CD4-positive, alpha-beta T cell (primary cell): ENCODE measurements at regions not wholly inside any gene's neighbourhood (a gene's known extent, or its start where the extent isn't known, plus 50 kb on each side); places are given as distances from the start of the nearest gene placed in this dataset.
"Not testable (repeated sequence)": the region's sequence is repeated elsewhere in the genome, so short reads cannot be mapped to it uniquely, and the experiment has no call there.

Experiments
- ATAC-seq: fragments of 200-7000 bp; cut with Tn5 transposase; one replicate; pipeline ENCODE4 v1.10.0; 2022; ENCODE audit warnings: mild to moderate bottlenecking; ENCODE audit not compliant: poor library complexity
- CTCF ChIA-PET: fragments of 350-600 bp; sonication (Branson Sonifier 250); formaldehyde crosslinking; loops from one replicate; lab custom pipeline; 2021; ENCODE audit warnings: antibody characterized with exemption, inconsistent platforms; lab: Charles Lee
- POLR2A ChIA-PET: fragments of 350-600 bp; sonication (Branson Sonifier 250); formaldehyde crosslinking; loops from one replicate; lab custom pipeline; 2021; ENCODE audit warnings: antibody characterized with exemption, inconsistent platforms; lab: Charles Lee
- DNase-seq, 14 experiments: peaks; one replicate each; pipeline ENCODE4 v3.0.0-alpha.2; 2013 to 2020; ENCODE audit warnings: mixed read lengths in 2 of 14
- H3K27ac ChIP-seq, 2 donors: one replicate each; pipeline versions ENCODE4 v1.5.1 to v1.7.0; 2013; ENCODE audit warnings: low read length in 2 of 2, low read depth in 1 of 2, mild to moderate bottlenecking in 1 of 2
- H3K27me3 ChIP-seq, 2 experiments: 1 replicate in 1 of 2; 2 replicates in 1 of 2; pipeline versions ENCODE4 v1.6.1 to v1.7.0; 2013; ENCODE audit warnings: low read length in 2 of 2, control low read depth in 1 of 2, mild to moderate bottlenecking in 1 of 2, moderate library complexity in 1 of 2; ENCODE audit not compliant: insufficient read depth in 2 of 2, control insufficient read depth in 1 of 2
- H3K36me3 ChIP-seq: one replicate; pipeline ENCODE4 v1.6.1; 2013; ENCODE audit warnings: low read length, control low read depth; ENCODE audit not compliant: insufficient read depth
- H3K4me1 ChIP-seq: one replicate; pipeline ENCODE4 v1.6.1; 2013; ENCODE audit warnings: low read length, control low read depth; ENCODE audit not compliant: insufficient read depth
- H3K4me3 ChIP-seq: one replicate; pipeline ENCODE4 v1.5.1; 2013; ENCODE audit warnings: mild to moderate bottlenecking, low read length, moderate library complexity
- H3K9me3 ChIP-seq, 2 experiments: 1 replicate in 1 of 2; 2 replicates in 1 of 2; pipeline versions ENCODE4 v1.6.1 to v1.7.0; 2013; ENCODE audit warnings: low read length in 2 of 2, mild to moderate bottlenecking in 2 of 2, control low read depth in 1 of 2, moderate library complexity in 1 of 2; ENCODE audit not compliant: control insufficient read depth in 1 of 2, insufficient read depth in 1 of 2
- H3K27ac Mint-ChIP-seq: one replicate; pipeline ENCODE4 v1.8.0; 2020; ENCODE audit warnings: mixed read lengths
- H3K27me3 Mint-ChIP-seq: one replicate; pipeline ENCODE4 v1.8.0; 2021; ENCODE audit warnings: mixed read lengths
- H3K36me3 Mint-ChIP-seq: one replicate; pipeline ENCODE4 v1.8.0; 2021; ENCODE audit warnings: low read depth, mixed read lengths
- H3K4me1 Mint-ChIP-seq: one replicate; pipeline ENCODE4 v1.8.0; 2021; ENCODE audit warnings: low read depth, mixed read lengths
- H3K4me3 Mint-ChIP-seq: one replicate; pipeline ENCODE4 v1.8.0; 2020; ENCODE audit warnings: mild to moderate bottlenecking, mixed read lengths
- H3K9me3 Mint-ChIP-seq: one replicate; pipeline ENCODE4 v1.8.0; 2020; ENCODE audit warnings: mixed read lengths
- CTCF ChIP-seq: fragments of 200-600 bp; IDR thresholded peaks from one replicate; pipeline ENCODE4 v1.8.0; 2022; ENCODE audit warnings: antibody characterized with exemption, mild to moderate bottlenecking
- intact Hi-C, 2 experiments: fragments of 100-400 bp; cut with DNase I in 1 of 2; cut with micrococcal nuclease in 1 of 2; formaldehyde crosslinking; loops; one replicate each; pipeline versions ENCODE4 v1.15.1 to v1.9.0; 2023 to 2025; cut with DNase I, micrococcal nuclease

DNA sequence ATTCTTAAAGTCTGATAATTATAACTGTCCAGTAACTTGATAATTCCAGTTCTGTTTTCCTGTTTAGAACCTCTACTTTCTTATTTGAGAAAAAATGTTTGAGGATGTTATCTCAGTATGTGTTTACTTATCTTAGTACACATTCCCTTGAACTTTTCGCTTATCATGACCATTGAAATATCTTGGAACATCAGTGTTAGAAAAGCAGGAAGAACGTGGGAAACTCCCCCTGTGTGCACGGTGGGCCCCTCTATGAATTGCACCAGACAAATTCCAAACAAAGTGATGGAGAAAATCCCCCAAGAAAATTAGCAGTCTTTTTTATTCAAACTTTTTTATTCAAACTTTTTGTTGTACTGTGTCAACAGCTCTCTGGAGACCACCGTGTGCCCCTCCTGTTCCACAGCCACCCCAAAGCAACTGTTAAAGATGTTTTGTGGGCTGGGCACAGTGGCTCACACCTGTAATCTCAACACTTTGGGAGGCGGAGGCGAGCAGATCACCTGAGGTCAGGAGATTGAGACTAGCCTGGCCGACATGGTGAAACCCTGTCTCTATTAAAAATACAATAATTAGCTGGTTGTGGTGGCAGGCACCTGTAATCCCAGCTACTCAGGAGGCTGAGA lies 78.3 kb upstream of the PEG3 start:
- Mint-ChIP-seq H3K27me3 (no peaks in the 10 kb centered on the region), H3K4me1 (no peaks in the 10 kb centered on the region), H3K9me3 (peaks cover 14% of the 10 kb centered on the region), H3K4me3 (no peak overlapping the region), H3K27ac (no peak overlapping the region), H3K36me3 (peaks cover 13% of the 10 kb centered on the region)
- no peak for TF ChIP-seq CTCF
- Histone ChIP-seq H3K4me3 (no peak overlapping the region), H3K9me3 (peaks cover 15 to 29% of the 10 kb centered on the region in 2 experiments), H3K4me1 (no peaks in the 10 kb centered on the region), H3K36me3 (no peaks in the 10 kb centered on the region), H3K27ac (no peak overlapping the region), H3K27me3 (no peaks in the 10 kb centered on the region)
- intact Hi-C loops: no loop called here
- DNase-seq (no peak), ATAC-seq (no peak)
- ChIA-PET POLR2A (no interaction called here), CTCF (no interaction called here)

- no peak for ATAC-seq
- no peak overlapping the region for H3K4me3 ChIP-seq
- H3K9me3 Mint-ChIP-seq: peaks cover 18% of the 10 kb centered on the region
- no peak overlapping the region for H3K27ac Mint-ChIP-seq
- ChIA-PET CTCF (no interaction called here), POLR2A (no interaction called here)
- H3K4me1 ChIP-seq: no peaks in the 10 kb centered on the region
- intact Hi-C loops: no loop called here
- H3K36me3 Mint-ChIP-seq: peaks cover 13% of the 10 kb centered on the region
- no peaks in the 10 kb centered on the region for H3K36me3 ChIP-seq
- H3K9me3 ChIP-seq: peaks cover 15 to 22% of the 10 kb centered on the region in 2 experiments
- H3K27me3 Mint-ChIP-seq: no peaks in the 10 kb centered on the region
- H3K27me3 ChIP-seq: no peaks in the 10 kb centered on the region
- TF ChIP-seq CTCF: no peak
- no peak for DNase-seq
- H3K27ac ChIP-seq: no peak overlapping the region
- H3K4me1 Mint-ChIP-seq: no peaks in the 10 kb centered on the region
- no peak overlapping the region for H3K4me3 Mint-ChIP-seq
These were observed 78.9 kb upstream of the PEG3 start for GRCh38 chr19:56919308-56919995.

DNA sequence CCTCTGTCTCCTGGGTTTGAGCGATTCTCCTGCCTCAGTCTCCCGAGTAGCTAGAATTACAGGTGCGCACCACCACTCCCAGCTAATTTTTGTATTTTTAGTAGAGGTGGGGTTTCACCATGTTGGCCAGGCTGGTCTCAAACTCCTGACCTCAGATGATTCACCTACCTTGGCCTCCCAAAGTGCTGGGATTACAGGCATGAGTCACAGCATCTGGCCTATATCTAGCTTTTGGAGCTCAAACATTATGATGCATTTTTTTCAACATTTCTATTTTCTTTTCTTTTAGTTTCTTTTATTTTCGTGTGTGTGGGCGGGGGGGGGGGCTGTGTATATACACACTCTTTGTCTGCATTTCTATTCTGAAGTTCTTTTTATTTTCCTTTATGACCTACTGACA lies 85.6 kb upstream of the PEG3 start:
- not testable (repeated sequence) for ATAC-seq

More for the DNA sequence above, 85.6 kb upstream of the PEG3 start:
- H3K9me3 Mint-ChIP-seq: peaks cover 18% of the 10 kb centered on the region
- H3K36me3 ChIP-seq, H3K36me3 Mint-ChIP-seq, H3K27me3 Mint-ChIP-seq, H3K27ac Mint-ChIP-seq, H3K4me1 Mint-ChIP-seq, H3K4me1 ChIP-seq, H3K4me3 Mint-ChIP-seq, POLR2A ChIA-PET, intact Hi-C loops, H3K27me3 ChIP-seq, H3K4me3 ChIP-seq, DNase-seq, CTCF ChIA-PET, H3K27ac ChIP-seq: not testable (repeated sequence)
- peaks cover 21 to 34% of the 10 kb centered on the region in 2 experiments for H3K9me3 ChIP-seq
